Liver (tissue), 8 donors: ENCODE measurements at regions not wholly inside any gene's neighbourhood (a gene's known extent, or its start where the extent isn't known, plus 50 kb on each side); places are given as distances from the start of the nearest gene placed in this dataset.

Experiments used
- DNase-seq: peaks from one replicate; pipeline ENCODE4 v3.0.0-alpha.2; 2017; ENCODE audit warnings: low spot score
- H3K27ac ChIP-seq, 2 donors: one replicate each; pipeline ENCODE4 v1.7.0; 2013; ENCODE audit warnings: inconsistent platforms in 2 of 2, low read length in 2 of 2, control low read depth in 1 of 2, low read depth in 1 of 2, mild to moderate bottlenecking in 1 of 2
- H3K27me3 ChIP-seq, 4 donors: one replicate each; pipeline versions ENCODE4 v1.6.1 to v1.7.0; 2013; ENCODE audit warnings: low read length in 3 of 4, inconsistent platforms in 1 of 4, mild to moderate bottlenecking in 1 of 4, moderate library complexity in 1 of 4; ENCODE audit not compliant: control insufficient read depth in 4 of 4, insufficient read depth in 4 of 4
- H3K36me3 ChIP-seq, 4 donors: one replicate each; pipeline versions ENCODE4 v1.6.1 to v1.7.0; 2013; ENCODE audit warnings: low read length in 3 of 4, mild to moderate bottlenecking in 3 of 4, low read depth in 1 of 4, moderate library complexity in 1 of 4; ENCODE audit not compliant: control insufficient read depth in 4 of 4, insufficient read depth in 3 of 4
- H3K4me1 ChIP-seq, 4 donors: one replicate each; pipeline versions ENCODE4 v1.6.1 to v1.7.0; 2013; ENCODE audit warnings: low read length in 3 of 4, mild to moderate bottlenecking in 3 of 4, moderate library complexity in 1 of 4; ENCODE audit not compliant: control insufficient read depth in 4 of 4, insufficient read depth in 4 of 4
- H3K4me3 ChIP-seq, 3 donors: one replicate each; pipeline versions ENCODE4 v1.6.1 to v1.7.0; 2013; ENCODE audit warnings: low read length in 3 of 3, control low read depth in 1 of 3, low read depth in 1 of 3, mild to moderate bottlenecking in 1 of 3
- H3K9ac ChIP-seq, 2 donors: one replicate each; pipeline ENCODE4 v1.7.0; 2013; ENCODE audit warnings: low read length in 2 of 2, mild to moderate bottlenecking in 2 of 2, moderate library complexity in 2 of 2, control low read depth in 1 of 2, low read depth in 1 of 2
- H3K9me3 ChIP-seq, 4 donors: one replicate each; pipeline versions ENCODE4 v1.6.1 to v1.7.0; 2013; ENCODE audit warnings: low read length in 3 of 4; ENCODE audit not compliant: control insufficient read depth in 4 of 4
- ATF3 ChIP-seq: IDR thresholded peaks from 2 replicates; pipeline ENCODE4 v1.6.1; 2016; ENCODE audit warnings: antibody characterized with exemption
- CTCF ChIP-seq: fragments of 150-350 bp; IDR thresholded peaks from 2 replicates; pipeline ENCODE4 v1.5.1; 2017; ENCODE audit warnings: improper control_type of control experiment, low read depth, low read length; ENCODE audit not compliant: missing input control
- EGR1 ChIP-seq, 2 donors: IDR thresholded peaks; 2 replicates each; pipeline ENCODE4 v1.6.1; 2016 to 2018; ENCODE audit warnings: antibody characterized with exemption in 2 of 2, low read depth in 2 of 2
- FOXA1 ChIP-seq: IDR thresholded peaks from 2 replicates; pipeline ENCODE4 v1.6.1; 2016; ENCODE audit warnings: antibody characterized with exemption
- FOXA2 ChIP-seq: IDR thresholded peaks from 2 replicates; pipeline ENCODE4 v1.6.1; 2016; ENCODE audit warnings: antibody characterized with exemption
- GABPA ChIP-seq, 2 donors: IDR thresholded peaks in 1 of 2; conservative IDR thresholded peaks in 1 of 2; 2 replicates each; pipeline ENCODE4 v1.6.1; 2016; ENCODE audit warnings: antibody characterized with exemption in 2 of 2, mild to moderate bottlenecking in 1 of 2, moderate library complexity in 1 of 2
- HNF4A ChIP-seq, 2 donors: conservative IDR thresholded peaks; 2 replicates each; pipeline ENCODE4 v1.6.1; 2016; ENCODE audit warnings: antibody characterized with exemption in 2 of 2, mild to moderate bottlenecking in 2 of 2
- HNF4G ChIP-seq: IDR thresholded peaks from 2 replicates; pipeline ENCODE4 v1.6.1; 2016; ENCODE audit warnings: antibody characterized with exemption
- JUND ChIP-seq, 2 donors: IDR thresholded peaks; 2 replicates each; pipeline ENCODE4 v1.6.1; 2016; ENCODE audit warnings: antibody characterized with exemption in 2 of 2
- MAX ChIP-seq: IDR thresholded peaks from 2 replicates; pipeline ENCODE4 v1.6.1; 2016; ENCODE audit warnings: antibody characterized with exemption
- NR2F2 ChIP-seq: IDR thresholded peaks from 2 replicates; pipeline ENCODE4 v1.6.1; 2016; ENCODE audit warnings: antibody characterized with exemption
- RAD21 ChIP-seq, 2 donors: IDR thresholded peaks; 2 replicates each; pipeline ENCODE4 v1.6.1; 2016; ENCODE audit warnings: antibody characterized with exemption in 2 of 2, mild to moderate bottlenecking in 2 of 2
- REST ChIP-seq: IDR thresholded peaks from 2 replicates; pipeline ENCODE4 v1.6.1; 2016; ENCODE audit warnings: antibody characterized with exemption, mild to moderate bottlenecking
- RXRA ChIP-seq, 2 donors: IDR thresholded peaks; 2 replicates each; pipeline ENCODE4 v1.6.1; 2017 to 2018; ENCODE audit warnings: antibody characterized with exemption in 2 of 2, mild to moderate bottlenecking in 1 of 2
- SP1 ChIP-seq: IDR thresholded peaks from 2 replicates; pipeline ENCODE4 v1.6.1; 2018; ENCODE audit warnings: antibody characterized with exemption, mild to moderate bottlenecking
- TAF1 ChIP-seq: conservative IDR thresholded peaks from 2 replicates; pipeline ENCODE4 v1.6.1; 2016; ENCODE audit warnings: antibody characterized with exemption, mild to moderate bottlenecking
- YY1 ChIP-seq: IDR thresholded peaks from 2 replicates; pipeline ENCODE4 v1.6.1; 2016; ENCODE audit warnings: antibody characterized with exemption, mild to moderate bottlenecking
- ZBTB33 ChIP-seq: IDR thresholded peaks from 2 replicates; pipeline ENCODE4 v1.6.1; 2016; ENCODE audit warnings: antibody characterized with exemption
- WGBS: extraction: QIAGEN DNeasy Blood & Tissue Kit; methylation state at CpG from one replicate; pipeline ENCODE4 v1.1.7; 2013; 5-methylcytosine and 5-hydroxymethylcytosine counted together
- donor health status: healthy.
- donor health status: healthy.
- donor health status: healthy.
- donor health status: healthy.
- donor health status: healthy.

- TF ChIP-seq RAD21 (IDR thresholded peaks at IDR 0.05) (peak; percentile 49 to 70), TAF1 (no peak), HNF4A (conservative IDR thresholded peaks at IDR 0.05) (peak; percentile 85 to 91), RXRA (IDR thresholded peaks at IDR 0.05) (peak; percentile 83 to 90)
Observed at GRCh38 chr4:123555233-123555806, 158.7 kb downstream of the SPRY1 start (continued).

- 24% methylated on average over 6 of the region's 6 CpGs for WGBS
- Histone ChIP-seq H3K9me3 (no peaks in the 10 kb centered on the region), H3K36me3 (no peaks in the 10 kb centered on the region), H3K4me1 (peaks cover 5 to 28% (median 22%) of the 10 kb centered on the region in 4 donors), H3K9ac (no peak overlapping the region), H3K27me3 (no peaks in the 10 kb centered on the region), H3K27ac (peak overlapping the region; percentile 78 to 85), H3K4me3 (no peak overlapping the region)
- no peak for DNase-seq
- no peak for TF ChIP-seq RAD21 (IDR thresholded peaks at IDR 0.05)
- no peak for TF ChIP-seq EGR1 (IDR thresholded peaks at IDR 0.05; ENCODE audit: low read depth in 2 of 2)
- no peak for TF ChIP-seq TAF1
- TF ChIP-seq FOXA1, result no peak
- peak; percentile 31 for TF ChIP-seq YY1
Observed at GRCh38 chr4:123555807-123556273, 159.2 kb downstream of the SPRY1 start.

- no peak overlapping the region for H3K9ac ChIP-seq
- DNase-seq, result no peak
- no peak overlapping the region for H3K4me3 ChIP-seq
- TF ChIP-seq FOXA1 (no peak), HNF4G (no peak), REST (no peak), CTCF (no peak), GABPA (IDR thresholded peaks at IDR 0.05 in 1 of 2, conservative IDR thresholded peaks at IDR 0.05 in 1 of 2) (no peak), YY1 (no peak), SP1 (no peak), EGR1 (IDR thresholded peaks at IDR 0.05; ENCODE audit: low read depth in 2 of 2) (no peak), MAX (no peak), ZBTB33 (no peak), TAF1 (no peak), NR2F2 (no peak), JUND (IDR thresholded peaks at IDR 0.05) (no peak), RAD21 (IDR thresholded peaks at IDR 0.05) (no peak), RXRA (IDR thresholded peaks at IDR 0.05) (no peak), HNF4A (conservative IDR thresholded peaks at IDR 0.05) (no peak), ATF3 (no peak), FOXA2 (no peak)
- 83% methylated on average over 4 of the region's 4 CpGs for WGBS
- no peaks in the 10 kb centered on the region for H3K27me3 ChIP-seq
- H3K36me3 ChIP-seq, result no peaks in the 10 kb centered on the region
- no peak overlapping the region for H3K27ac ChIP-seq
- H3K4me1 ChIP-seq, result peaks cover 5 to 28% (median 22%) of the 10 kb centered on the region in 4 donors
- no peaks in the 10 kb centered on the region for H3K9me3 ChIP-seq
Observed at GRCh38 chr4:123556526-123556925, 159.9 kb downstream of the SPRY1 start.
